H9 (cell line): ENCODE measurements at regions not wholly inside any gene's neighbourhood (a gene's known extent, or its start where the extent isn't known, plus 50 kb on each side); places are given as distances from the start of the nearest gene placed in this dataset.

Experiments used
- DNase-seq: peaks from one replicate; pipeline ENCODE4 v3.0.0-alpha.2; 2017
- H2AFZ ChIP-seq: one replicate; pipeline ENCODE4 v1.6.1; 2013; ENCODE audit warnings: mild to moderate bottlenecking, low read length, control low read depth, moderate library complexity
- H2AK5ac ChIP-seq: 2 replicates; pipeline ENCODE4 v1.6.1; 2013; ENCODE audit warnings: low read length, control low read depth, mixed read lengths; ENCODE audit not compliant: insufficient read length
- H2BK120ac ChIP-seq: one replicate; pipeline ENCODE4 v1.6.1; 2013; ENCODE audit warnings: low read depth, mild to moderate bottlenecking, low read length, control low read depth, inconsistent platforms; ENCODE audit not compliant: poor library complexity, severe bottlenecking
- H2BK12ac ChIP-seq: 2 replicates; pipeline ENCODE4 v1.6.1; 2013; ENCODE audit warnings: low read length, control low read depth, mixed read lengths, low read depth; ENCODE audit not compliant: insufficient read length
- H2BK15ac ChIP-seq: 2 replicates; pipeline ENCODE4 v1.6.1; 2013; ENCODE audit warnings: low read depth, low read length, control low read depth
- H2BK20ac ChIP-seq: one replicate; pipeline ENCODE4 v1.6.1; 2013; ENCODE audit warnings: low read depth, mild to moderate bottlenecking, low read length, control low read depth, inconsistent platforms; ENCODE audit not compliant: poor library complexity, severe bottlenecking
- H2BK5ac ChIP-seq: 2 replicates; pipeline ENCODE4 v1.6.1; 2013; ENCODE audit warnings: low read length, control low read depth, mixed read lengths; ENCODE audit not compliant: insufficient read length
- H3K14ac ChIP-seq: 2 replicates; pipeline ENCODE4 v1.6.1; 2013; ENCODE audit warnings: low read length, control low read depth; ENCODE audit not compliant: insufficient read depth
- H3K18ac ChIP-seq: 2 replicates; pipeline ENCODE4 v1.6.1; 2013; ENCODE audit warnings: low read depth, mild to moderate bottlenecking, mixed read lengths, low read length, control low read depth; ENCODE audit not compliant: insufficient read length
- H3K23ac ChIP-seq: 2 replicates; pipeline ENCODE4 v1.6.1; 2013; ENCODE audit warnings: low read length, control low read depth, mixed read lengths, low read depth; ENCODE audit not compliant: insufficient read length
- H3K23me2 ChIP-seq: 2 replicates; pipeline ENCODE4 v1.6.1; 2013; ENCODE audit warnings: low read depth, mild to moderate bottlenecking, mixed read lengths, low read length, control low read depth; ENCODE audit not compliant: insufficient read length, poor library complexity, severe bottlenecking
- H3K27ac ChIP-seq: 2 replicates; pipeline ENCODE4 v1.5.1; 2013; ENCODE audit warnings: low read length, control low read depth, mixed read lengths, low read depth; ENCODE audit not compliant: insufficient read length
- H3K27me3 ChIP-seq: 2 replicates; pipeline ENCODE4 v1.6.1; 2013; ENCODE audit warnings: low read length, control low read depth, inconsistent platforms; ENCODE audit not compliant: insufficient read depth
- H3K4ac ChIP-seq: 2 replicates; pipeline ENCODE4 v1.6.1; 2013; ENCODE audit warnings: low read depth, mild to moderate bottlenecking, control low read depth, inconsistent platforms, low read length, moderate library complexity
- H3K4me1 ChIP-seq: 2 replicates; pipeline ENCODE4 v1.6.1; 2013; ENCODE audit warnings: low read length, control low read depth, inconsistent platforms; ENCODE audit not compliant: insufficient read depth
- H3K4me2 ChIP-seq: 2 replicates; pipeline ENCODE4 v1.6.1; 2013; ENCODE audit warnings: low read length, control low read depth, mixed read lengths; ENCODE audit not compliant: insufficient read length, insufficient read depth
- H3K56ac ChIP-seq: 2 replicates; pipeline ENCODE4 v1.6.1; 2013; ENCODE audit warnings: low read depth, mild to moderate bottlenecking, mixed read lengths, low read length, control low read depth; ENCODE audit not compliant: insufficient read length
- H3K79me1 ChIP-seq: 2 replicates; pipeline ENCODE4 v1.6.1; 2013; ENCODE audit warnings: low read depth, mild to moderate bottlenecking, moderate library complexity, low read length, control low read depth, inconsistent platforms; ENCODE audit not compliant: insufficient read depth, poor library complexity, severe bottlenecking
- H3K79me2 ChIP-seq: 2 replicates; pipeline ENCODE4 v1.6.1; 2013; ENCODE audit warnings: low read length, control low read depth, inconsistent platforms; ENCODE audit not compliant: insufficient read depth
- H3K9ac ChIP-seq: 2 replicates; pipeline ENCODE4 v1.6.1; 2013; ENCODE audit warnings: low read length, control low read depth, mixed read lengths; ENCODE audit not compliant: insufficient read length; ENCODE audit errors: extremely low read depth
- H3K9me3 ChIP-seq: one replicate; pipeline ENCODE4 v1.6.1; 2013; ENCODE audit warnings: low read depth, low read length, inconsistent platforms; ENCODE audit not compliant: control insufficient read depth
- H3T11ph ChIP-seq: one replicate; pipeline ENCODE4 v1.6.1; 2013; ENCODE audit warnings: mild to moderate bottlenecking, low read length, control low read depth, inconsistent platforms
- H4K20me1 ChIP-seq: one replicate; pipeline ENCODE4 v1.6.1; 2013; ENCODE audit not compliant: control insufficient read depth, insufficient read length, insufficient read depth
- H4K5ac ChIP-seq: 2 replicates; pipeline ENCODE4 v1.6.1; 2013; ENCODE audit warnings: low read depth, mild to moderate bottlenecking, mixed read lengths, low read length, control low read depth; ENCODE audit not compliant: insufficient read length
- H4K8ac ChIP-seq: replicated peaks from 2 replicates; pipeline ENCODE4 v1.6.1; 2013; ENCODE audit warnings: low read length, control low read depth, mixed read lengths, low read depth; ENCODE audit not compliant: insufficient read length
- H4K91ac ChIP-seq: 2 replicates; pipeline ENCODE4 v1.6.1; 2013; ENCODE audit warnings: low read depth, mild to moderate bottlenecking, moderate library complexity, mixed read lengths, low read length, control low read depth; ENCODE audit not compliant: insufficient read length
- H3K27ac Mint-ChIP-seq, 3 experiments: 2 replicates in 2 of 3; 3 replicates in 1 of 3; pipeline ENCODE4 v1.8.0; 2020 to 2021; ENCODE audit warnings: mixed read lengths in 3 of 3, mild to moderate bottlenecking in 1 of 3, moderate library complexity in 1 of 3
- H3K27me3 Mint-ChIP-seq: 2 replicates; pipeline ENCODE4 v1.8.0; 2021; ENCODE audit warnings: low read depth, mild to moderate bottlenecking, moderate library complexity, mixed read lengths
- H3K36me3 Mint-ChIP-seq, 3 experiments: 2 replicates in 2 of 3; 3 replicates in 1 of 3; pipeline ENCODE4 v1.8.0; 2020 to 2021; ENCODE audit warnings: low read depth in 3 of 3, mixed read lengths in 3 of 3; ENCODE audit not compliant: insufficient read depth in 1 of 3
- H3K4me1 Mint-ChIP-seq, 2 experiments: 2 replicates each; pipeline ENCODE4 v1.8.0; 2020; ENCODE audit warnings: mixed read lengths in 2 of 2
- H3K4me3 Mint-ChIP-seq, 2 experiments: 2 replicates in 1 of 2; 3 replicates in 1 of 2; pipeline ENCODE4 v1.8.0; 2020 to 2021; ENCODE audit warnings: mild to moderate bottlenecking in 2 of 2, mixed read lengths in 2 of 2, moderate library complexity in 1 of 2
- H3K9me3 Mint-ChIP-seq, 2 experiments: 2 replicates in 1 of 2; 3 replicates in 1 of 2; pipeline ENCODE4 v1.8.0; 2020; ENCODE audit warnings: mild to moderate bottlenecking in 2 of 2, mixed read lengths in 2 of 2, moderate library complexity in 1 of 2
- CTCF ChIP-seq: fragments of 200-600 bp; sonication (generic); conservative IDR thresholded peaks from 3 replicates; pipeline ENCODE4 v1.8.0; 2021; ENCODE audit warnings: antibody characterized with exemption, mild to moderate bottlenecking
- whole genome bisulfite sequencing: extraction: QIAGEN DNeasy Blood & Tissue Kit; methylation state at CpG from one replicate; pipeline ENCODE4 v1.1.7; 2013; ENCODE audit warnings: missing lambda C conversion rate, low lambda C conversion rate, mixed read lengths; ENCODE audit not compliant: insufficient read length; ENCODE audit errors: extremely low coverage; 5-methylcytosine and 5-hydroxymethylcytosine counted together

- H3K4ac ChIP-seq, result no peak overlapping the region
- H3K9me3 Mint-ChIP-seq, result peaks cover 4 to 6% of the 10 kb centered on the region in 2 experiments; a peak in 3 of 5 replicates
- no CpG with 5 or more reads among the region's 6 CpGs for WGBS
- H3K18ac ChIP-seq, result no peak overlapping the region
- H3K36me3 Mint-ChIP-seq, result peaks cover 0 to 4% (median 0%) of the 10 kb centered on the region in 3 experiments; a peak in 1 of 7 replicates
- H3T11ph ChIP-seq, result no peak overlapping the region
- H3K9ac ChIP-seq, result no peak overlapping the region
- TF ChIP-seq CTCF, result no peak
- no peaks in the 10 kb centered on the region for H3K4me1 ChIP-seq
- H3K27ac ChIP-seq, result no peak overlapping the region
- no peaks in the 10 kb centered on the region; the same call in 1 of the 2 replicates for H3K27me3 Mint-ChIP-seq
- no peaks in the 10 kb centered on the region for H3K4me1 Mint-ChIP-seq
- H4K8ac ChIP-seq, result no peak overlapping the region
- no peak overlapping the region for H2AK5ac ChIP-seq
- no peaks in the 10 kb centered on the region for H4K20me1 ChIP-seq
- no peak overlapping the region; the same call in 1 of the 2 replicates for H3K14ac ChIP-seq
- H4K5ac ChIP-seq, result no peak overlapping the region
- no peak overlapping the region for H2BK15ac ChIP-seq
- no peak overlapping the region for H3K4me2 ChIP-seq
- H2BK120ac ChIP-seq, result no peak overlapping the region
- H3K27ac Mint-ChIP-seq, result no peak overlapping the region
- no peak for DNase-seq
- H4K91ac ChIP-seq, result no peak overlapping the region
- no peak overlapping the region for H3K23ac ChIP-seq
- no peak overlapping the region for H3K4me3 Mint-ChIP-seq
- H3K23me2 ChIP-seq, result no peaks in the 10 kb centered on the region
- H3K27me3 ChIP-seq, result no peaks in the 10 kb centered on the region
- no peak overlapping the region for H2AFZ ChIP-seq
- no peak overlapping the region for H2BK20ac ChIP-seq
- H3K79me1 ChIP-seq, result no peaks in the 10 kb centered on the region
- H3K79me2 ChIP-seq, result no peaks in the 10 kb centered on the region
- H2BK12ac ChIP-seq, result no peak overlapping the region
- no peak overlapping the region for H3K56ac ChIP-seq
- no peak overlapping the region for H2BK5ac ChIP-seq
- no peaks in the 10 kb centered on the region for H3K9me3 ChIP-seq
Measured at GRCh38 chr7:125046767-125047166, 117.1 kb upstream of the POT1 start.
